Mesothelial cell of epicardium (in vitro differentiated cells): ENCODE measurements at regions not wholly inside any gene's neighbourhood (a gene's known extent, or its start where the extent isn't known, plus 50 kb on each side); places are given as distances from the start of the nearest gene placed in this dataset.

Source experiments
- DNase-seq, 2 experiments: peaks; one replicate each; pipeline ENCODE4 v3.0.0; 2021; ENCODE audit warnings: low spot score in 2 of 2; ENCODE audit not compliant: unreplicated experiment in 2 of 2
- H3K27ac Mint-ChIP-seq: 2 replicates; pipeline ENCODE4 v1.8.0; 2021; ENCODE audit warnings: mixed read lengths
- H3K27me3 Mint-ChIP-seq: 2 replicates; pipeline ENCODE4 v1.8.0; 2021; ENCODE audit warnings: low read depth, mixed read lengths
- H3K36me3 Mint-ChIP-seq: 2 replicates; pipeline ENCODE4 v1.8.0; 2021; ENCODE audit warnings: mixed read lengths
- H3K4me1 Mint-ChIP-seq: 2 replicates; pipeline ENCODE4 v1.8.0; 2021; ENCODE audit warnings: mixed read lengths
- H3K4me3 Mint-ChIP-seq: 2 replicates; pipeline ENCODE4 v1.8.0; 2021; ENCODE audit warnings: mild to moderate bottlenecking, moderate library complexity, mixed read lengths
- H3K9me3 Mint-ChIP-seq: 2 replicates; pipeline ENCODE4 v1.8.0; 2021; ENCODE audit warnings: mixed read lengths
- CTCF ChIP-seq: fragments of 200-600 bp; sonication (generic); IDR thresholded peaks from one replicate; pipeline ENCODE4 v1.5.0; 2021; ENCODE audit warnings: antibody characterized with exemption; ENCODE audit not compliant: unreplicated experiment

- Mint-ChIP-seq H3K27ac (no peak overlapping the region), H3K27me3 (no peaks in the 10 kb centered on the region), H3K9me3 (no peaks in the 10 kb centered on the region), H3K4me3 (no peak overlapping the region), H3K36me3 (no peaks in the 10 kb centered on the region), H3K4me1 (no peaks in the 10 kb centered on the region)
- no peak for DNase-seq
- TF ChIP-seq CTCF: no peak
Observed at GRCh38 chr14:101370593-101371569, 190.4 kb upstream of the DIO3 start.

- DNase-seq: no peak
- Mint-ChIP-seq H3K27ac (peak overlapping the region; percentile 67), H3K36me3 (no peaks in the 10 kb centered on the region), H3K9me3 (no peaks in the 10 kb centered on the region), H3K4me1 (no peaks in the 10 kb centered on the region), H3K4me3 (no peak overlapping the region), H3K27me3 (no peaks in the 10 kb centered on the region)
- no peak for TF ChIP-seq CTCF
Observed at GRCh38 chr14:101371799-101372793, 189.2 kb upstream of the DIO3 start.

GRCh38 chr14:101372894-101373620 is 188.2 kb upstream of the DIO3 start:
- no peaks in the 10 kb centered on the region for H3K36me3 Mint-ChIP-seq
- no peak for TF ChIP-seq CTCF
- H3K4me1 Mint-ChIP-seq: no peaks in the 10 kb centered on the region
- DNase-seq: no peak
- H3K9me3 Mint-ChIP-seq: no peaks in the 10 kb centered on the region
- H3K27ac Mint-ChIP-seq: no peak overlapping the region
- no peak overlapping the region for H3K4me3 Mint-ChIP-seq
- H3K27me3 Mint-ChIP-seq: no peaks in the 10 kb centered on the region

DNA sequence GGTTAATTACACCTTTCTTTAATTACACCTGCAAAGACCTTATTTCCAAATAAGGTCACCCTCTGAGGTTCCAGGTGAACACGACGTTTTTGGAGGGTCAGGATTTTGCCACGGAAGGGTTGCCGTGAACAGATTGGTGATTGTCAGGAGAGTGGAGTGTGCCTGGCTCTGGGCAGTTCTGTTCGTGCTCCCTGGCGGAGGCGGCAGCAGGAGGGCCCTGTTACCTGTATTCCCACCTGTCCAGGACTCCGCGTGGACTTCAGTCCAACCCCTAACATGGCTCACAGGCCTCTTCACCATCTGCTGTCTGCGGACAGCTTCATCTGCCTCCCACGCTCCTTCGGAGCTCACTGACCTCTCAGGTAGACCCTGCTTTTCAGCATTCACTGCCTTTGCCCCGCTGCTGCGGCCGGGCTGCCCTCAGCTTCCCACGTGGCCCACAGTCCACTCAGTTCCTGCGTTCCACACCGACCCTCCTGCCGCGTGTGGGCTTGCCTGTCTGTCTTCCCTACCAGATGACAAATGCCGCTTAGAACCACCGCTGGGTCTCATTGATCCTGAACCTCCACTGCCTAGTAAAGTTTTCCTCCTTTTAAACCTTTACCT is 187.5 kb upstream of the DIO3 start:
- Mint-ChIP-seq H3K36me3 (no peaks in the 10 kb centered on the region), H3K9me3 (no peaks in the 10 kb centered on the region), H3K4me1 (no peaks in the 10 kb centered on the region), H3K4me3 (no peak overlapping the region), H3K27me3 (no peaks in the 10 kb centered on the region), H3K27ac (no peak overlapping the region)
- TF ChIP-seq CTCF: no peak
- DNase-seq: no peak
